ENCODE measurements at regions not wholly inside any gene's neighbourhood (a gene's known extent, or its start where the extent isn't known, plus 50 kb on each side); places are given as distances from the start of the nearest gene placed in this dataset.

- Mint-ChIP-seq H3K4me1 (peaks cover 5% of the 10 kb centered on the region), H3K27me3 (no peaks in the 10 kb centered on the region), H3K9me3 (peaks cover 6% of the 10 kb centered on the region), H3K36me3 (ENCODE audit: insufficient read depth) (peaks cover 4% of the 10 kb centered on the region), H3K27ac (ENCODE audit: low read depth) (no peak overlapping the region), H3K4me3 (no peak overlapping the region)
- DNase-seq (ENCODE audit: low spot score in 2 of 2) = no peak
- no peak for ATAC-seq (replicated peaks; ENCODE audit: extremely low read depth, poor library complexity, severe bottlenecking)
These were observed 151.3 kb downstream of the C16orf95 start for GRCh38 chr16:87165885-87166284.

- Mint-ChIP-seq H3K4me3 (no peak overlapping the region), H3K9me3 (peaks cover 6% of the 10 kb centered on the region), H3K27ac (ENCODE audit: low read depth) (no peak overlapping the region), H3K36me3 (ENCODE audit: insufficient read depth) (peaks cover 4% of the 10 kb centered on the region), H3K4me1 (peaks cover 5% of the 10 kb centered on the region), H3K27me3 (no peaks in the 10 kb centered on the region)
- no peak for DNase-seq (ENCODE audit: low spot score in 2 of 2)
- no peak for ATAC-seq (replicated peaks; ENCODE audit: extremely low read depth, poor library complexity, severe bottlenecking)
These were observed 150.9 kb downstream of the C16orf95 start for GRCh38 chr16:87166321-87166720.

DNA sequence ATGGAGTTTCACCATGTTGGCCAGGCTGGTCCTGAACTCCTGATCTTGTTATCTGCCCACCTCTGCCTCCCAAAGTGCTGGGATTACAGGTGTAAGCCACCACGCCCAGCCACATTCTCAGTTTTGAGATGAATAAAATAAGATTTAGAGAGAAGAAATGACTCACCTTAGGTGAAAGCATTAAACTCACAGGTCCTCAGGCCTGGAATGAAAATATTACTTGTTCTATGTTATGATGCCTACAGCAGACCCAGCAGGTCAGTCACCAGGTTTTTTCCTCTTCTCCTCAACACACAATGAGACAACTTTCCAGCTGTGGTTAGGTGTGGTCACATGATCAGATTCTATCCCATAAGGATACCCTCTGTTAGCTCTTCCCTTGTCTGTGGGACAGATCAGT, 150.3 kb downstream of the C16orf95 start:
- H3K27me3 Mint-ChIP-seq = no peaks in the 10 kb centered on the region
- H3K27ac Mint-ChIP-seq (ENCODE audit: low read depth) = no peak overlapping the region
- ATAC-seq (replicated peaks; ENCODE audit: extremely low read depth, poor library complexity, severe bottlenecking) = no peak
- H3K4me3 Mint-ChIP-seq = no peak overlapping the region
- H3K4me1 Mint-ChIP-seq = peaks cover 5% of the 10 kb centered on the region
- DNase-seq (ENCODE audit: low spot score in 2 of 2) = no peak
- peaks cover 6% of the 10 kb centered on the region for H3K9me3 Mint-ChIP-seq
- H3K36me3 Mint-ChIP-seq (ENCODE audit: insufficient read depth) = peaks cover 3% of the 10 kb centered on the region

- no peaks in the 10 kb centered on the region for H3K4me1 Mint-ChIP-seq
- H3K27me3 Mint-ChIP-seq = peaks cover 3% of the 10 kb centered on the region
- no peak overlapping the region for H3K4me3 Mint-ChIP-seq
- no peaks in the 10 kb centered on the region for H3K9me3 Mint-ChIP-seq
- no peaks in the 10 kb centered on the region for H3K36me3 Mint-ChIP-seq (ENCODE audit: insufficient read depth)
- ATAC-seq (replicated peaks; ENCODE audit: extremely low read depth, poor library complexity, severe bottlenecking) = no peak
- DNase-seq (ENCODE audit: low spot score in 2 of 2) = no peak
- no peak overlapping the region for H3K27ac Mint-ChIP-seq (ENCODE audit: low read depth)
These were observed 147.6 kb downstream of the C16orf95 start for GRCh38 chr16:87169509-87169995.

- Mint-ChIP-seq H3K27ac (ENCODE audit: low read depth) (no peak overlapping the region), H3K4me1 (no peaks in the 10 kb centered on the region), H3K4me3 (no peak overlapping the region), H3K36me3 (ENCODE audit: insufficient read depth) (no peaks in the 10 kb centered on the region), H3K9me3 (no peaks in the 10 kb centered on the region), H3K27me3 (peaks cover 9% of the 10 kb centered on the region)
- ATAC-seq (replicated peaks; ENCODE audit: extremely low read depth, poor library complexity, severe bottlenecking) (no peak), DNase-seq (ENCODE audit: low spot score in 2 of 2) (no peak)
These were observed 146.9 kb downstream of the C16orf95 start for GRCh38 chr16:87170310-87170709.

DNA sequence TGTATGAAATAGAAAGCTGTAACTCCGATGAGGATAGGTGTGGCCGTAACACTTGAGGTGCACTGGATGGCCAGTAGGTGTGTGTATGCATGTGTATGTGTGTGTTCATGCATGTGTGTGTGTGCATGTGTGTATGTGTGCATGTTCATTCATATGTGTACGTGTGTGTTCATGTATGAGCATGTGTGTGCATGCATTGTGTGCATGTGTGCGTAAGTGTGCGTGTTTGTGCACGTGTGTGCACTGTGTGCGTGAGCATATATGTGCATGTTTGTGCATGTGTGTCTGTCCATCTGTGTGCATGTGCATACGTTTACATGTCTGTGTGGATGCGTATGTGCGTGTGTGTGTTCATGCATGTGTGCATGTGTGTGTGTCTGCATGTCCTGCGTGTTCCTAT, 145.5 kb downstream of the C16orf95 start:
- Mint-ChIP-seq H3K27me3 (peaks cover 15% of the 10 kb centered on the region), H3K9me3 (no peaks in the 10 kb centered on the region), H3K27ac (ENCODE audit: low read depth) (no peak overlapping the region), H3K4me1 (no peaks in the 10 kb centered on the region), H3K4me3 (no peak overlapping the region), H3K36me3 (ENCODE audit: insufficient read depth) (no peaks in the 10 kb centered on the region)
- ATAC-seq (replicated peaks; ENCODE audit: extremely low read depth, poor library complexity, severe bottlenecking) (no peak), DNase-seq (ENCODE audit: low spot score in 2 of 2) (no peak)

DNA sequence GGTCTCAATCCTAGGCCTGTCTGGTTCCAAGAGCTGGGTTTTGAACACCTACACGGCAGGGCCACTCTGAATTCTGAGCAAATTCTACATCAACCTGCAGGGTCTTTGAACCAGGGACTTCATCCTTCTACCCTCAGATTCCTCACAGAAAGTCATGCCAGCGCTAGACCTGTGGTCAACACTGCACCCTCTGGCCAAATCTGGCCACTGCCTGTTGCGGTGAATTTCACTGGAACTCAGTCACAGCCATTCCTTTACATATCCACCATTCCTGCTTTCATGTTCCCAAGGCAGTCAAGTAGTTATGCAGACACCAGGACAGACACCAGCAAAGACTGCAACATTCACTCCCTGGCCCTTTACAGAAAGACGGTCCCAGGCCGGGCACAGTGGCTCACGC, 144.6 kb downstream of the C16orf95 start:
- H3K9me3 Mint-ChIP-seq = no peaks in the 10 kb centered on the region
- H3K27me3 Mint-ChIP-seq = peaks cover 24% of the 10 kb centered on the region
- DNase-seq (ENCODE audit: low spot score in 2 of 2) (no peak), ATAC-seq (replicated peaks; ENCODE audit: extremely low read depth, poor library complexity, severe bottlenecking) (no peak)
- H3K4me3 Mint-ChIP-seq = no peak overlapping the region
- no peaks in the 10 kb centered on the region for H3K36me3 Mint-ChIP-seq (ENCODE audit: insufficient read depth)
- H3K4me1 Mint-ChIP-seq = no peaks in the 10 kb centered on the region
- H3K27ac Mint-ChIP-seq (ENCODE audit: low read depth) = no peak overlapping the region

- ATAC-seq (replicated peaks; ENCODE audit: extremely low read depth, poor library complexity, severe bottlenecking) (no peak), DNase-seq (ENCODE audit: low spot score in 2 of 2) (no peak)
- no peaks in the 10 kb centered on the region for H3K4me1 Mint-ChIP-seq
- H3K36me3 Mint-ChIP-seq (ENCODE audit: insufficient read depth) = no peaks in the 10 kb centered on the region
- peaks cover 32% of the 10 kb centered on the region for H3K27me3 Mint-ChIP-seq
- no peak overlapping the region for H3K4me3 Mint-ChIP-seq
- H3K27ac Mint-ChIP-seq (ENCODE audit: low read depth) = no peak overlapping the region
- no peaks in the 10 kb centered on the region for H3K9me3 Mint-ChIP-seq
These were observed 143.8 kb downstream of the C16orf95 start for GRCh38 chr16:87173294-87173893.

GRCh38 chr16:87174061-87174460, 143.1 kb downstream of the C16orf95 start:
- no peak for ATAC-seq (replicated peaks; ENCODE audit: extremely low read depth, poor library complexity, severe bottlenecking)
- Mint-ChIP-seq H3K4me1 (no peaks in the 10 kb centered on the region), H3K4me3 (no peak overlapping the region), H3K9me3 (no peaks in the 10 kb centered on the region), H3K36me3 (ENCODE audit: insufficient read depth) (no peaks in the 10 kb centered on the region), H3K27me3 (peaks cover 35% of the 10 kb centered on the region), H3K27ac (ENCODE audit: low read depth) (no peak overlapping the region)
- DNase-seq (ENCODE audit: low spot score in 2 of 2) = no peak

- H3K9me3 Mint-ChIP-seq = no peaks in the 10 kb centered on the region
- H3K36me3 Mint-ChIP-seq (ENCODE audit: insufficient read depth) = no peaks in the 10 kb centered on the region
- ATAC-seq (replicated peaks; ENCODE audit: extremely low read depth, poor library complexity, severe bottlenecking) = no peak
- H3K4me3 Mint-ChIP-seq = no peak overlapping the region
- H3K27ac Mint-ChIP-seq (ENCODE audit: low read depth) = no peak overlapping the region
- no peaks in the 10 kb centered on the region for H3K4me1 Mint-ChIP-seq
- no peak for DNase-seq (ENCODE audit: low spot score in 2 of 2)
- peaks cover 46% of the 10 kb centered on the region for H3K27me3 Mint-ChIP-seq
These were observed 140.5 kb downstream of the C16orf95 start for GRCh38 chr16:87176735-87177134.

DNA sequence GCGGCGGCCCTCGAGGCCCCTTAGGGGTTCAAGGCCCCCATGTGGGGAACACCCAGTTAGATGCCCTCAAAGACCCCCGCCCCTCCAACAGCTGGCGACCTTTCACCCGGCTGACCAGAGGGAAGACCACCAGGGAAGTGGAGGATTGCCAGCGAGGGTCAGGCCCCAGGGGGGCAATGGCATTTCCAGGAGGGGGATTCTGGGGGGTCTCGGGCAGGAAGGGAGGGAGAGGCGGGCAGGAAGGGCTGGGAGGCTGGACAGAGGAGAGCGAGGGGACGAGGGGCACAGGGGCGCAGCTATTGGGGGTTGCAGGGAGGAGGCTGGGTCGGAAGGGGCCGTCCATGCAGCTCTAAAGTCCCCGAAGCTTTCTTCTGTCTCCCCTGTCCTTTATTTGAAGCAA, 139.5 kb downstream of the C16orf95 start:
- DNase-seq (ENCODE audit: low spot score in 2 of 2) (no peak), ATAC-seq (replicated peaks; ENCODE audit: extremely low read depth, poor library complexity, severe bottlenecking) (no peak)
- Mint-ChIP-seq H3K9me3 (no peaks in the 10 kb centered on the region), H3K27me3 (peaks cover 46% of the 10 kb centered on the region), H3K27ac (ENCODE audit: low read depth) (no peak overlapping the region), H3K4me3 (no peak overlapping the region), H3K36me3 (ENCODE audit: insufficient read depth) (no peaks in the 10 kb centered on the region), H3K4me1 (no peaks in the 10 kb centered on the region)

- H3K36me3 Mint-ChIP-seq (ENCODE audit: insufficient read depth) = no peaks in the 10 kb centered on the region
- no peak overlapping the region for H3K27ac Mint-ChIP-seq (ENCODE audit: low read depth)
- no peaks in the 10 kb centered on the region for H3K4me1 Mint-ChIP-seq
- H3K4me3 Mint-ChIP-seq = no peak overlapping the region
- no peaks in the 10 kb centered on the region for H3K9me3 Mint-ChIP-seq
- DNase-seq (ENCODE audit: low spot score in 2 of 2) (no peak), ATAC-seq (replicated peaks; ENCODE audit: extremely low read depth, poor library complexity, severe bottlenecking) (no peak)
- H3K27me3 Mint-ChIP-seq = peaks cover 46% of the 10 kb centered on the region
These were observed 138.9 kb downstream of the C16orf95 start for GRCh38 chr16:87178177-87178863.

- peaks cover 46% of the 10 kb centered on the region for H3K27me3 Mint-ChIP-seq
- DNase-seq (ENCODE audit: low spot score in 2 of 2) (no peak), ATAC-seq (replicated peaks; ENCODE audit: extremely low read depth, poor library complexity, severe bottlenecking) (no peak)
- H3K4me3 Mint-ChIP-seq = no peak overlapping the region
- no peaks in the 10 kb centered on the region for H3K36me3 Mint-ChIP-seq (ENCODE audit: insufficient read depth)
- no peaks in the 10 kb centered on the region for H3K4me1 Mint-ChIP-seq
- H3K27ac Mint-ChIP-seq (ENCODE audit: low read depth) = no peak overlapping the region
- no peaks in the 10 kb centered on the region for H3K9me3 Mint-ChIP-seq
These were observed 138.2 kb downstream of the C16orf95 start for GRCh38 chr16:87178977-87179376.
